Naive B cell (primary cell): ENCODE measurements at regions not wholly inside any gene's neighbourhood (a gene's known extent, or its start where the extent isn't known, plus 50 kb on each side); places are given as distances from the start of the nearest gene placed in this dataset.

Experiments used
- ATAC-seq, 2 donors: fragments of 150-1000 bp; cut with Tn5 transposase; 2 replicates each; pipeline ENCODE4 v1.10.0; 2021; ENCODE audit warnings: low read depth in 2 of 2, mild to moderate bottlenecking in 2 of 2, moderate library complexity in 2 of 2
- DNase-seq: peaks from one replicate; pipeline ENCODE4 v3.0.0; 2022
- H3K27ac Mint-ChIP-seq, 6 donors: one replicate each; pipeline ENCODE4 v1.8.0; 2020 to 2022; ENCODE audit warnings: mild to moderate bottlenecking in 6 of 6, mixed read lengths in 6 of 6, moderate library complexity in 5 of 6, inconsistent platforms in 2 of 6
- H3K27me3 Mint-ChIP-seq, 3 donors: one replicate each; pipeline ENCODE4 v1.8.0; 2021 to 2022; ENCODE audit warnings: mixed read lengths in 3 of 3, mild to moderate bottlenecking in 1 of 3
- H3K36me3 Mint-ChIP-seq, 2 donors: one replicate each; pipeline ENCODE4 v1.8.0; 2020 to 2022; ENCODE audit warnings: mixed read lengths in 2 of 2, inconsistent platforms in 1 of 2, mild to moderate bottlenecking in 1 of 2
- H3K4me1 Mint-ChIP-seq, 3 donors: one replicate each; pipeline ENCODE4 v1.8.0; 2020 to 2022; ENCODE audit warnings: mixed read lengths in 3 of 3, inconsistent platforms in 1 of 3, mild to moderate bottlenecking in 1 of 3, moderate library complexity in 1 of 3
- H3K4me3 Mint-ChIP-seq, 8 donors: one replicate each; pipeline ENCODE4 v1.8.0; 2020 to 2022; ENCODE audit warnings: mild to moderate bottlenecking in 8 of 8, mixed read lengths in 8 of 8, moderate library complexity in 8 of 8, inconsistent platforms in 2 of 8
- H3K9me3 Mint-ChIP-seq, 7 donors: one replicate each; pipeline ENCODE4 v1.8.0; 2020 to 2022; ENCODE audit warnings: mixed read lengths in 7 of 7, mild to moderate bottlenecking in 5 of 7, inconsistent platforms in 2 of 7, moderate library complexity in 1 of 7

- Mint-ChIP-seq H3K27me3 (peaks cover 39 to 50% (median 41%) of the 10 kb centered on the region in 3 donors), H3K4me3 (no peak overlapping the region), H3K36me3 (no peaks in the 10 kb centered on the region), H3K4me1 (no peaks in the 10 kb centered on the region), H3K9me3 (peaks cover 0 to 18% (median 0%) of the 10 kb centered on the region in 7 donors), H3K27ac (no peak overlapping the region)
- DNase-seq: no peak
- ATAC-seq: no peak
Observed at GRCh38 chr18:51617572-51618260, 420.2 kb upstream of the MEX3C start.

- no peak for ATAC-seq
- H3K9me3 Mint-ChIP-seq: peaks cover 0 to 18% (median 0%) of the 10 kb centered on the region in 7 donors
- H3K27ac Mint-ChIP-seq: no peak overlapping the region
- DNase-seq: no peak
- H3K27me3 Mint-ChIP-seq: peaks cover 39 to 54% (median 51%) of the 10 kb centered on the region in 3 donors
- no peaks in the 10 kb centered on the region for H3K4me1 Mint-ChIP-seq
- no peak overlapping the region for H3K4me3 Mint-ChIP-seq
- no peaks in the 10 kb centered on the region for H3K36me3 Mint-ChIP-seq
Observed at GRCh38 chr18:51619283-51619682, 421.8 kb upstream of the MEX3C start.

- no peak for ATAC-seq
- Mint-ChIP-seq H3K9me3 (peaks cover 0 to 18% (median 0%) of the 10 kb centered on the region in 7 donors), H3K4me3 (no peak overlapping the region), H3K27me3 (peaks cover 32 to 53% (median 51%) of the 10 kb centered on the region in 3 donors), H3K36me3 (no peaks in the 10 kb centered on the region), H3K4me1 (no peaks in the 10 kb centered on the region), H3K27ac (no peak overlapping the region)
- DNase-seq: no peak
Observed at GRCh38 chr18:51621113-51621863, 423.8 kb upstream of the MEX3C start.

- Mint-ChIP-seq H3K4me3 (no peak overlapping the region), H3K36me3 (no peaks in the 10 kb centered on the region), H3K27ac (no peak overlapping the region), H3K27me3 (peaks cover 28 to 53% (median 51%) of the 10 kb centered on the region in 3 donors), H3K4me1 (no peaks in the 10 kb centered on the region), H3K9me3 (peaks cover 0 to 18% (median 0%) of the 10 kb centered on the region in 7 donors)
- DNase-seq (no peak), ATAC-seq (no peak)
Observed at GRCh38 chr18:51621864-51622160, 424.3 kb upstream of the MEX3C start.

GRCh38 chr18:51622702-51623101 lies 425.2 kb upstream of the MEX3C start:
- no peaks in the 10 kb centered on the region for H3K4me1 Mint-ChIP-seq
- H3K4me3 Mint-ChIP-seq: no peak overlapping the region
- DNase-seq: no peak
- H3K27ac Mint-ChIP-seq: peak overlapping the region in 1 of 6 donors; percentile 74
- ATAC-seq: no peak
- peaks cover 23 to 55% (median 51%) of the 10 kb centered on the region in 3 donors for H3K27me3 Mint-ChIP-seq
- H3K36me3 Mint-ChIP-seq: no peaks in the 10 kb centered on the region
- H3K9me3 Mint-ChIP-seq: peaks cover 0 to 18% (median 0%) of the 10 kb centered on the region in 7 donors

- Mint-ChIP-seq H3K27me3 (peaks cover 23 to 49% (median 46%) of the 10 kb centered on the region in 3 donors), H3K4me3 (no peak overlapping the region), H3K4me1 (no peaks in the 10 kb centered on the region), H3K36me3 (no peaks in the 10 kb centered on the region), H3K27ac (no peak overlapping the region), H3K9me3 (peaks cover 0 to 18% (median 0%) of the 10 kb centered on the region in 7 donors)
- ATAC-seq (no peak), DNase-seq (no peak)
Observed at GRCh38 chr18:51623653-51624052, 426.2 kb upstream of the MEX3C start.

GRCh38 chr18:51630706-51631105 lies 433.2 kb upstream of the MEX3C start:
- ATAC-seq (no peak), DNase-seq (no peak)
- H3K9me3 Mint-ChIP-seq: peaks cover 0 to 32% (median 8%) of the 10 kb centered on the region in 7 donors
- no peak overlapping the region for H3K4me3 Mint-ChIP-seq
- peaks cover 0 to 9% (median 0%) of the 10 kb centered on the region in 3 donors for H3K27me3 Mint-ChIP-seq
- H3K36me3 Mint-ChIP-seq: no peaks in the 10 kb centered on the region
- H3K27ac Mint-ChIP-seq: no peak overlapping the region
- H3K4me1 Mint-ChIP-seq: no peaks in the 10 kb centered on the region

- Mint-ChIP-seq H3K4me3 (no peak overlapping the region), H3K9me3 (peaks cover 0 to 43% (median 13%) of the 10 kb centered on the region in 7 donors), H3K27me3 (peaks cover 0 to 7% (median 4%) of the 10 kb centered on the region in 3 donors), H3K36me3 (no peaks in the 10 kb centered on the region), H3K4me1 (no peaks in the 10 kb centered on the region), H3K27ac (no peak overlapping the region)
- ATAC-seq (no peak), DNase-seq (no peak)
Observed at GRCh38 chr18:51637881-51638280, 440.4 kb upstream of the MEX3C start.

GRCh38 chr18:51639541-51639940 lies 442.1 kb upstream of the MEX3C start:
- DNase-seq (no peak), ATAC-seq (no peak)
- no peaks in the 10 kb centered on the region for H3K4me1 Mint-ChIP-seq
- H3K27ac Mint-ChIP-seq: no peak overlapping the region
- H3K9me3 Mint-ChIP-seq: peaks cover 3 to 33% (median 10%) of the 10 kb centered on the region in 7 donors
- peaks cover 0 to 13% (median 4%) of the 10 kb centered on the region in 3 donors for H3K27me3 Mint-ChIP-seq
- no peak overlapping the region for H3K4me3 Mint-ChIP-seq
- H3K36me3 Mint-ChIP-seq: no peaks in the 10 kb centered on the region

GRCh38 chr18:51643483-51643882 lies 446.0 kb upstream of the MEX3C start:
- DNase-seq: no peak
- no peak overlapping the region for H3K27ac Mint-ChIP-seq
- H3K27me3 Mint-ChIP-seq: peaks cover 0 to 14% (median 4%) of the 10 kb centered on the region in 3 donors
- H3K9me3 Mint-ChIP-seq: peaks cover 0 to 7% (median 1%) of the 10 kb centered on the region in 7 donors
- no peak overlapping the region for H3K4me3 Mint-ChIP-seq
- no peaks in the 10 kb centered on the region for H3K4me1 Mint-ChIP-seq
- no peak for ATAC-seq
- no peaks in the 10 kb centered on the region for H3K36me3 Mint-ChIP-seq

- ATAC-seq: no peak
- no peak overlapping the region for H3K27ac Mint-ChIP-seq
- H3K36me3 Mint-ChIP-seq: no peaks in the 10 kb centered on the region
Observed at GRCh38 chr18:51645607-51646006, 448.1 kb upstream of the MEX3C start.

GRCh38 chr18:51647346-51647745 lies 449.9 kb upstream of the MEX3C start:
- DNase-seq (no peak), ATAC-seq (no peak)
- H3K27ac Mint-ChIP-seq: no peak overlapping the region
- H3K9me3 Mint-ChIP-seq: peaks cover 0 to 7% (median 0%) of the 10 kb centered on the region in 7 donors
- no peaks in the 10 kb centered on the region for H3K4me1 Mint-ChIP-seq
- no peaks in the 10 kb centered on the region for H3K36me3 Mint-ChIP-seq
- H3K4me3 Mint-ChIP-seq: no peak overlapping the region
- peaks cover 6 to 18% (median 11%) of the 10 kb centered on the region in 3 donors for H3K27me3 Mint-ChIP-seq

More at GRCh38 chr18:51645607-51646006, 448.1 kb upstream of the MEX3C start:
- no peak for DNase-seq
- H3K4me1 Mint-ChIP-seq: no peaks in the 10 kb centered on the region
- H3K4me3 Mint-ChIP-seq: no peak overlapping the region
- H3K9me3 Mint-ChIP-seq: peaks cover 0 to 7% (median 0%) of the 10 kb centered on the region in 7 donors
- peaks cover 0 to 7% (median 4%) of the 10 kb centered on the region in 3 donors for H3K27me3 Mint-ChIP-seq

GRCh38 chr18:51647942-51648341 lies 450.5 kb upstream of the MEX3C start:
- no peaks in the 10 kb centered on the region for H3K4me1 Mint-ChIP-seq
- H3K27ac Mint-ChIP-seq: no peak overlapping the region
- peaks cover 0 to 7% (median 0%) of the 10 kb centered on the region in 7 donors for H3K9me3 Mint-ChIP-seq
- ATAC-seq (no peak), DNase-seq (no peak)
- H3K4me3 Mint-ChIP-seq: no peak overlapping the region
- peaks cover 6 to 18% (median 11%) of the 10 kb centered on the region in 3 donors for H3K27me3 Mint-ChIP-seq
- H3K36me3 Mint-ChIP-seq: no peaks in the 10 kb centered on the region

- Mint-ChIP-seq H3K27ac (no peak overlapping the region), H3K36me3 (no peaks in the 10 kb centered on the region), H3K9me3 (peaks cover 0 to 3% (median 0%) of the 10 kb centered on the region in 7 donors), H3K4me1 (no peaks in the 10 kb centered on the region), H3K4me3 (no peak overlapping the region), H3K27me3 (peaks cover 11 to 22% (median 12%) of the 10 kb centered on the region in 3 donors)
- no peak for DNase-seq
- no peak for ATAC-seq
Observed at GRCh38 chr18:51649796-51650195, 452.3 kb upstream of the MEX3C start.
